SH-SY5Y (cell line): ENCODE measurements at regions not wholly inside any gene's neighbourhood (a gene's known extent, or its start where the extent isn't known, plus 50 kb on each side); places are given as distances from the start of the nearest gene placed in this dataset.

Source experiments
- GATA2 ChIP-seq: IDR thresholded peaks from 2 replicates; pipeline ENCODE4 v1.6.1; 2011; ENCODE audit warnings: mild to moderate bottlenecking, low read depth, low read length
- GATA3 ChIP-seq: IDR thresholded peaks from 2 replicates; pipeline ENCODE4 v1.6.1; 2011; ENCODE audit warnings: low read depth, mild to moderate bottlenecking, low read length, moderate library complexity

GRCh38 chr3:168533600-168533999 lies 437.9 kb upstream of the GOLIM4 start:
- TF ChIP-seq GATA2 = no peak
- TF ChIP-seq GATA3 = no peak
